ENCODE measurements at regions not wholly inside any gene's neighbourhood (a gene's known extent, or its start where the extent isn't known, plus 50 kb on each side); places are given as distances from the start of the nearest gene placed in this dataset.
A peak's percentile ranks its signal among the peaks of the same experiment; 100 is the strongest.

GRCh38 chr9:129486756-129487657, 133.9 kb downstream of the C9orf50 start:
- no peak for DNase-seq

- no peak for DNase-seq
Observed at GRCh38 chr9:129485145-129485774, 135.6 kb downstream of the C9orf50 start.

GRCh38 chr9:129484352-129485000, 136.4 kb downstream of the C9orf50 start:
- DNase-seq = no peak

- DNase-seq = no peak
Observed at GRCh38 chr9:129483415-129484351, 137.2 kb downstream of the C9orf50 start.

GRCh38 chr9:129482521-129483414, 138.1 kb downstream of the C9orf50 start:
- DNase-seq = peak; percentile 32 to 59

GRCh38 chr9:129481810-129482511, 138.9 kb downstream of the C9orf50 start:
- DNase-seq = peak in 1 of 2 donors; percentile 59

- DNase-seq = no peak
Observed at GRCh38 chr9:129481424-129481809, 139.5 kb downstream of the C9orf50 start.

- no peak for DNase-seq
Observed at GRCh38 chr9:129480745-129481144, 140.2 kb downstream of the C9orf50 start.

- no peak for DNase-seq
Observed at GRCh38 chr9:129480227-129480626, 140.7 kb downstream of the C9orf50 start.

- no peak for DNase-seq
Observed at GRCh38 chr9:129479631-129480011, 141.3 kb downstream of the C9orf50 start.

- DNase-seq = no peak
Observed at GRCh38 chr9:129478961-129479630, 141.8 kb downstream of the C9orf50 start.

GRCh38 chr9:129478461-129478860, 142.4 kb downstream of the C9orf50 start:
- DNase-seq = no peak

GRCh38 chr9:129476821-129477611, 143.9 kb downstream of the C9orf50 start:
- no peak for DNase-seq

GRCh38 chr9:129474740-129475404, 146.0 kb downstream of the C9orf50 start:
- no peak for DNase-seq

GRCh38 chr9:129473523-129474244, 147.2 kb downstream of the C9orf50 start:
- DNase-seq = no peak

- peak in 1 of 2 donors; percentile 78 for DNase-seq
Observed at GRCh38 chr9:129472651-129473102, 148.2 kb downstream of the C9orf50 start.

GRCh38 chr9:129471201-129472019, 149.5 kb downstream of the C9orf50 start:
- DNase-seq = no peak
